ENCODE measurements at regions not wholly inside any gene's neighbourhood (a gene's known extent, or its start where the extent isn't known, plus 50 kb on each side); places are given as distances from the start of the nearest gene placed in this dataset.
A peak's percentile ranks its signal among the peaks of the same experiment; 100 is the strongest.

DNA sequence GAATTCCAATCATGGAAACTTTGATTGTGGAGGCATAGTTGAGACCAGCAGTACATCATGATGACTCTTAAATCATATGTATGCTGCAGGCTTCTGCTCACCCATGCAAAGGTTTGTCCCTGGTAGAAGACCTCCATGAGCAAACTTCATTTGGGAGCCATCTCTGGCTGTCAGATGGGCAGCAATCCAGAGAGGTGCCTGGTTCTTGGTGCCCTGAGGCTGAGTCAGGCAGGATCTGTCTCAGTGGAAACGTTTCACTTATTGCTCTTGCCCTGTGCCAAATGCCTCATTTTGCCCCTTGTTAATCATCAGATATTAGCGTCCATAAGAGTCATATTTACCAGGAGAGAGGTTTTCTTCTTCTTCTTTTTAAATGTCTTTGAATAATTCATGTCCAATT, 151.5 kb upstream of the CELF4 start:
- H3K27ac Mint-ChIP-seq (ENCODE audit: low read depth, unreplicated experiment): no peak overlapping the region
- BruUV-seq (replicated peaks): no TSS peak
- intact Hi-C loops (cut with micrococcal nuclease): no loop called here
- no peak overlapping the region for H3K4me3 Mint-ChIP-seq (ENCODE audit: unreplicated experiment)
- no peaks in the 10 kb centered on the region for H3K36me3 Mint-ChIP-seq (ENCODE audit: insufficient read depth, unreplicated experiment)
- TF ChIP-seq, protein P1, sequence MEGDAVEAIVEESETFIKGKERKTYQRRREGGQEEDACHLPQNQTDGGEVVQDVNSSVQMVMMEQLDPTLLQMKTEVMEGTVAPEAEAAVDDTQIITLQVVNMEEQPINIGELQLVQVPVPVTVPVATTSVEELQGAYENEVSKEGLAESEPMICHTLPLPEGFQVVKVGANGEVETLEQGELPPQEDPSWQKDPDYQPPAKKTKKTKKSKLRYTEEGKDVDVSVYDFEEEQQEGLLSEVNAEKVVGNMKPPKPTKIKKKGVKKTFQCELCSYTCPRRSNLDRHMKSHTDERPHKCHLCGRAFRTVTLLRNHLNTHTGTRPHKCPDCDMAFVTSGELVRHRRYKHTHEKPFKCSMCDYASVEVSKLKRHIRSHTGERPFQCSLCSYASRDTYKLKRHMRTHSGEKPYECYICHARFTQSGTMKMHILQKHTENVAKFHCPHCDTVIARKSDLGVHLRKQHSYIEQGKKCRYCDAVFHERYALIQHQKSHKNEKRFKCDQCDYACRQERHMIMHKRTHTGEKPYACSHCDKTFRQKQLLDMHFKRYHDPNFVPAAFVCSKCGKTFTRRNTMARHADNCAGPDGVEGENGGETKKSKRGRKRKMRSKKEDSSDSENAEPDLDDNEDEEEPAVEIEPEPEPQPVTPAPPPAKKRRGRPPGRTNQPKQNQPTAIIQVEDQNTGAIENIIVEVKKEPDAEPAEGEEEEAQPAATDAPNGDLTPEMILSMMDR (IDR thresholded peaks at IDR 0.05; ENCODE audit: unreplicated experiment): no peak
- POLR2A ChIA-PET: interaction anchor here (0.6 kb wide), 1 partner anchor 1908 kb away, joined by 3 read pairs; no protein-coding TSS in a partner anchor
- H3K9me3 Mint-ChIP-seq (ENCODE audit: unreplicated experiment): no peaks in the 10 kb centered on the region
- CTCF ChIA-PET: interaction anchor here (0.8 kb wide), 1 partner anchor 45 kb away, joined by 3 read pairs; no protein-coding TSS in a partner anchor
- H3K4me1 Mint-ChIP-seq (ENCODE audit: insufficient read depth, unreplicated experiment): peaks cover 6% of the 10 kb centered on the region
- DNase-seq (ENCODE audit: unreplicated experiment): no peak
- H3K27me3 Mint-ChIP-seq (ENCODE audit: insufficient read depth, unreplicated experiment): no peaks in the 10 kb centered on the region

DNA sequence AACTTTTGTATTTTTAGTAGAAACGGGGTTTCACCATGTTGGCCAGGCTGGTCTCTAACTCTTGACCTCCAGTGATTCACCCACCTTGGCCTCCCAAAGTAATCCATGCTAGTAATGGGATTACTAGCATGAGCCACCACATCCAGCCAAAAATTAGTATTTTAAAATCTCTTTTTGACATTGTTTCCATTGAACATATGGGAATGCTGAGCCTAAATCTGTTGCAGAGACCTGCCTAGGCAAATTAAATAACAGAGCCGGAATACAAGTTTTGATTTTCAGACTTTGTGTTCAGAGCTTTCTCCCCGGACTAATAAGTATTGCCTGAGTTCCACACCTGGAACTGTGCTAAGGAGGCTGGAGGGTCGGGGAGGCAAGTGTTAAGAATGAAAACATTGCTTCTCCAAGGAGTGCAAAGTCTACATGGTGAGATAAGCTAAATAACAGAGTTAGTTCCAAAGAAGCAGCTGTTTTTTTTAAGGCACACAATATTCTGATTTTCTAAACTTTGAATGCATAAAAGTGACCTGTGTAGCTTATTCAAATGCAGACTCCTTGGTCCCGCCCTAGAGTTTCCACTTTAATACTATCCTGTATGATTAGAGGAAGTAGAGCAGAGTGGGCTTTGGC, 150.6 kb upstream of the CELF4 start:
- no peak for DNase-seq (ENCODE audit: unreplicated experiment)
- H3K9me3 Mint-ChIP-seq (ENCODE audit: unreplicated experiment): no peaks in the 10 kb centered on the region
- no peak overlapping the region for H3K4me3 Mint-ChIP-seq (ENCODE audit: unreplicated experiment)
- ChIA-PET CTCF (no interaction called here), POLR2A (interaction anchor here (0.6 kb wide), 1 partner anchor 1276 kb away, joined by 3 read pairs; no protein-coding TSS in a partner anchor)
- H3K27me3 Mint-ChIP-seq (ENCODE audit: insufficient read depth, unreplicated experiment): no peaks in the 10 kb centered on the region
- no peaks in the 10 kb centered on the region for H3K36me3 Mint-ChIP-seq (ENCODE audit: insufficient read depth, unreplicated experiment)
- intact Hi-C loops (cut with micrococcal nuclease): no loop called here
- no TSS peak for BruUV-seq (replicated peaks)
- H3K4me1 Mint-ChIP-seq (ENCODE audit: insufficient read depth, unreplicated experiment): no peaks in the 10 kb centered on the region
- TF ChIP-seq, protein P1 (IDR thresholded peaks at IDR 0.05; ENCODE audit: unreplicated experiment): no peak
- no peak overlapping the region for H3K27ac Mint-ChIP-seq (ENCODE audit: low read depth, unreplicated experiment)

DNA sequence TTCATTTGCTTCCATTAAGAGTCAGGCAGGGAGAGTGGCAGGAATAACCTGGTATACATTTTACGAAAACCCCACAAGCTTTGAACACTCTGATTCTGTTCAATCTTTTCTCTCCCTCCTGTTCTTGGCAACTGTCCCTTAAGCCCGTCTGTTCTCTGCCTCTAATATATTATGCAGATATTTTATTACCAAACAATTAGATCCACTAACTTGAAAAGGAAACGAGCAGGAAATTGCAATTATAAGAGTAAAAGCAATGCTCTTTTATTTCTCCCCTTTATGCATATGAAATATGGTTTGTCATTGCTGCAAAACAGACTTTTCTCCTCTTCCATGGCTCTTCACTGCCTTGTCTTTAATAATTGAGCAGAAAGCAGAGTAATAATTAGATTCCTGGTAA, 149.1 kb upstream of the CELF4 start:
- no peak overlapping the region for H3K4me3 Mint-ChIP-seq (ENCODE audit: unreplicated experiment)
- ChIA-PET CTCF (interaction anchor here (0.7 to 1.0 kb wide), 2 partner anchors 65 to 809 kb away, joined by 3 read pairs; no protein-coding TSS in a partner anchor), POLR2A (no interaction called here)
- DNase-seq (ENCODE audit: unreplicated experiment): no peak
- no TSS peak for BruUV-seq (replicated peaks)
- TF ChIP-seq, protein P1 (IDR thresholded peaks at IDR 0.05; ENCODE audit: unreplicated experiment): no peak
- no peak overlapping the region for H3K27ac Mint-ChIP-seq (ENCODE audit: low read depth, unreplicated experiment)
- no peaks in the 10 kb centered on the region for H3K27me3 Mint-ChIP-seq (ENCODE audit: insufficient read depth, unreplicated experiment)
- H3K9me3 Mint-ChIP-seq (ENCODE audit: unreplicated experiment): no peaks in the 10 kb centered on the region
- intact Hi-C loops (cut with micrococcal nuclease): no loop called here
- no peaks in the 10 kb centered on the region for H3K4me1 Mint-ChIP-seq (ENCODE audit: insufficient read depth, unreplicated experiment)
- H3K36me3 Mint-ChIP-seq (ENCODE audit: insufficient read depth, unreplicated experiment): no peaks in the 10 kb centered on the region

DNA sequence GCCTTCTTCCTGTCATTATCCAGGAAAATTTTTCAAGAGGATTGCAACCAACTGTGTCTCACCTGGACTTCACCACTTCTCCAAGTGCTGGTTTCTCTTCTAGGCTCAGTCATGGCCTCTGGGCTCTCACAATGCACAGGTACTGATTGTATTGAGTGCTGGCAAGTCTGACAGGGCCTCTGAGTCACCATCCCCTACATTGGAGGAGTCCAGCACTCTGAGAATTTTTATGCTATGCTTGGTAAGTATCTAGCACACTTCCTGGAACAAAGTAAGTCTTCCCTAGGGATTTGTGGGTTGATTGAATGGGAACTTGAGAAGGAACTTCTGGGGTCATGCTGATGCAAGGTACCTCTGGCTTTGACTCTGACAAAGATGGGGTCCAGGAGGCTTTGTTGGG, 147.2 kb upstream of the CELF4 start:
- intact Hi-C loops (cut with micrococcal nuclease): no loop called here
- Mint-ChIP-seq H3K27me3 (ENCODE audit: insufficient read depth, unreplicated experiment) (no peaks in the 10 kb centered on the region), H3K4me1 (ENCODE audit: insufficient read depth, unreplicated experiment) (no peaks in the 10 kb centered on the region), H3K36me3 (ENCODE audit: insufficient read depth, unreplicated experiment) (no peaks in the 10 kb centered on the region), H3K4me3 (ENCODE audit: unreplicated experiment) (no peak overlapping the region), H3K9me3 (ENCODE audit: unreplicated experiment) (no peaks in the 10 kb centered on the region), H3K27ac (ENCODE audit: low read depth, unreplicated experiment) (no peak overlapping the region)
- DNase-seq (ENCODE audit: unreplicated experiment): peak; percentile 44
- ChIA-PET POLR2A (no interaction called here), CTCF (no interaction called here)
- TF ChIP-seq, protein P1 (IDR thresholded peaks at IDR 0.05; ENCODE audit: unreplicated experiment): no peak
- no TSS peak for BruUV-seq (replicated peaks)

Data from MCF 10A (cell line).